HL-60 (cell line): ENCODE measurements at regions not wholly inside any gene's neighbourhood (a gene's known extent, or its start where the extent isn't known, plus 50 kb on each side); places are given as distances from the start of the nearest gene placed in this dataset.
A peak's percentile ranks its signal among the peaks of the same experiment; 100 is the strongest.

Experiments
- DNase-seq, 2 experiments: peaks; one replicate each; pipeline ENCODE4 v3.0.0-alpha.2; 2010 to 2020; ENCODE audit warnings: low read depth in 1 of 2, low spot score in 1 of 2
- H3K27ac ChIP-seq: fragments of 250-450 bp; sonication (Bioruptor Pico); replicated peaks from 2 replicates; pipeline ENCODE4 v1.5.1; 2020; ENCODE audit warnings: mild to moderate bottlenecking, moderate library complexity
- H3K27me3 ChIP-seq: fragments of 250-450 bp; sonication (Bioruptor Pico); 2 replicates; pipeline ENCODE4 v1.5.1; 2021; ENCODE audit warnings: mild to moderate bottlenecking, moderate library complexity; ENCODE audit not compliant: insufficient read depth, poor library complexity, severe bottlenecking
- H3K4me3 ChIP-seq: replicated peaks from 2 replicates; pipeline ENCODE4 v1.5.1; 2011; ENCODE audit warnings: mild to moderate bottlenecking, control low read depth, low read length; ENCODE audit not compliant: insufficient read depth
- CTCF ChIP-seq: IDR thresholded peaks from one replicate; pipeline ENCODE4 v1.5.1; 2011; ENCODE audit warnings: low read length, control low read depth, inconsistent platforms; ENCODE audit not compliant: insufficient read depth
- GABPA ChIP-seq: IDR thresholded peaks from 2 replicates; pipeline ENCODE4 v1.6.1; 2012; ENCODE audit warnings: low read depth
- POLR2AphosphoS5 ChIP-seq: IDR thresholded peaks from 2 replicates; pipeline ENCODE4 v1.6.1; 2012; ENCODE audit warnings: low read depth
- REST ChIP-seq: IDR thresholded peaks from 2 replicates; pipeline ENCODE4 v1.6.1; 2012; ENCODE audit warnings: low read depth; ENCODE audit not compliant: insufficient replicate concordance
- SPI1 ChIP-seq: IDR thresholded peaks from 2 replicates; pipeline ENCODE4 v1.6.1; 2012; ENCODE audit warnings: low read depth, mild to moderate bottlenecking, borderline replicate concordance

GRCh38 chr5:167861928-167862426, 429.5 kb upstream of the WWC1 start:
- no peak for DNase-seq
- H3K27me3 ChIP-seq = no peaks in the 10 kb centered on the region
- TF ChIP-seq REST = no peak
- no peak for TF ChIP-seq POLR2AphosphoS5
- no peak for TF ChIP-seq CTCF
- no peak for TF ChIP-seq SPI1
- no peak for TF ChIP-seq GABPA

GRCh38 chr5:167863883-167864282, 427.6 kb upstream of the WWC1 start:
- H3K4me3 ChIP-seq = no peak overlapping the region
- H3K27ac ChIP-seq = no peak overlapping the region
- H3K27me3 ChIP-seq = no peaks in the 10 kb centered on the region
- TF ChIP-seq GABPA = no peak
- no peak for DNase-seq

More at GRCh38 chr5:167861928-167862426, 429.5 kb upstream of the WWC1 start:
- Histone ChIP-seq H3K4me3 (no peak overlapping the region), H3K27ac (no peak overlapping the region)

- no peaks in the 10 kb centered on the region for H3K27me3 ChIP-seq
- no peak for TF ChIP-seq GABPA
- TF ChIP-seq POLR2AphosphoS5 = no peak
- TF ChIP-seq CTCF = no peak
- TF ChIP-seq REST = no peak
- TF ChIP-seq SPI1 = no peak
- no peak overlapping the region for H3K27ac ChIP-seq
- no peak overlapping the region for H3K4me3 ChIP-seq
- DNase-seq = no peak
Measured at GRCh38 chr5:167864801-167865200, 426.6 kb upstream of the WWC1 start.

- DNase-seq = no peak
- no peaks in the 10 kb centered on the region for H3K27me3 ChIP-seq
- H3K4me3 ChIP-seq = no peak overlapping the region
- no peak overlapping the region for H3K27ac ChIP-seq
- TF ChIP-seq REST = peak; percentile 64
- TF ChIP-seq GABPA = no peak
Measured at GRCh38 chr5:167866797-167867196, 424.6 kb upstream of the WWC1 start.
